ENCODE measurements at regions not wholly inside any gene's neighbourhood (a gene's known extent, or its start where the extent isn't known, plus 50 kb on each side); places are given as distances from the start of the nearest gene placed in this dataset.

DNA sequence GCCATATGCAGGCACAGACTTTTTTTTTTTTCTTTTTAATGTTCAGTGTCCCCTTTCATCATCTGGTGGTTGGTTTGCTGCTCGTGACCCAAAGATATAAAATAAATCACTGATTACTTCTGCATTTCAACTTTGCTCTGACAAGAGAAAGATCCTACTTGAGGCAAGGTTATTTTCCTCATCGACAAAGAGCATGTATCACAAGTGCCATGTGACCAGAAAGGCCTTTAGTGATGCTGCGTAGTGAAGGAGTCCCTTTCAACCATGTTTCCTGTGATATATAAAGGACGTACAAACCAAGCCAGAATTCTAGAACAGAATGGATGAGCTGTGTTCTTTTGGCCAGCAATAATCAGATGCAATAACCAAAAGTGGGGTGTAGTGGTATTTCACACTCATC is 323.4 kb upstream of the PSMD7 start:
- POLR2A ChIA-PET = no interaction called here
- Histone ChIP-seq H3K9me3 (replicated peaks; ENCODE audit: control insufficient read depth, insufficient read depth, low read length) (no peaks in the 10 kb centered on the region), H3K27me3 (replicated peaks in 1 of 2; ENCODE audit: control insufficient read depth in 2 of 2, insufficient read depth in 2 of 2, low read length in 1 of 2) (peaks cover 0 to 1% of the 10 kb centered on the region in 2 experiments; a peak in 1 of 4 replicates), H3K9ac (ENCODE audit: control insufficient read depth, insufficient read depth, low read length) (no peak overlapping the region), H3K36me3 (ENCODE audit: control insufficient read depth in 2 of 2, insufficient read depth in 2 of 2, low read length in 1 of 2) (no peaks in the 10 kb centered on the region), H3K27ac (ENCODE audit: control insufficient read depth, insufficient read depth) (no peak overlapping the region), H2AFZ (ENCODE audit: control insufficient read depth, low read depth, low read length) (no peak overlapping the region), H4K20me1 (ENCODE audit: control insufficient read depth, insufficient read depth) (no peaks in the 10 kb centered on the region), H3K4me3 (no peak overlapping the region), H3K4me2 (ENCODE audit: control insufficient read depth, insufficient read depth) (no peak overlapping the region), H3K79me2 (ENCODE audit: control insufficient read depth, insufficient read depth, low read length) (no peaks in the 10 kb centered on the region), H3K4me1 (ENCODE audit: control insufficient read depth, insufficient read depth, low read length) (no peaks in the 10 kb centered on the region)
- TF ChIP-seq LARP7 (IDR thresholded peaks at IDR 0.05) (no peak), NFYA (IDR thresholded peaks at IDR 0.05; ENCODE audit: borderline replicate concordance, low read depth, low read length) (no peak), MYB (IDR thresholded peaks at IDR 0.05; ENCODE audit: borderline replicate concordance, low read depth, low read length) (no peak), CEBPB (IDR thresholded peaks at IDR 0.05; ENCODE audit: borderline replicate concordance in 1 of 2, low read depth in 2 of 2, low read length in 2 of 2) (no peak), JUND (IDR thresholded peaks at IDR 0.05; ENCODE audit: low read depth, low read length) (no peak), NR2C1 (IDR thresholded peaks at IDR 0.05) (no peak), MYC (IDR thresholded peaks at IDR 0.05; ENCODE audit: insufficient read depth, insufficient read length, insufficient replicate concordance, low read length, severe bottlenecking) (no peak)
- TF ChIP-seq, protein P1, sequence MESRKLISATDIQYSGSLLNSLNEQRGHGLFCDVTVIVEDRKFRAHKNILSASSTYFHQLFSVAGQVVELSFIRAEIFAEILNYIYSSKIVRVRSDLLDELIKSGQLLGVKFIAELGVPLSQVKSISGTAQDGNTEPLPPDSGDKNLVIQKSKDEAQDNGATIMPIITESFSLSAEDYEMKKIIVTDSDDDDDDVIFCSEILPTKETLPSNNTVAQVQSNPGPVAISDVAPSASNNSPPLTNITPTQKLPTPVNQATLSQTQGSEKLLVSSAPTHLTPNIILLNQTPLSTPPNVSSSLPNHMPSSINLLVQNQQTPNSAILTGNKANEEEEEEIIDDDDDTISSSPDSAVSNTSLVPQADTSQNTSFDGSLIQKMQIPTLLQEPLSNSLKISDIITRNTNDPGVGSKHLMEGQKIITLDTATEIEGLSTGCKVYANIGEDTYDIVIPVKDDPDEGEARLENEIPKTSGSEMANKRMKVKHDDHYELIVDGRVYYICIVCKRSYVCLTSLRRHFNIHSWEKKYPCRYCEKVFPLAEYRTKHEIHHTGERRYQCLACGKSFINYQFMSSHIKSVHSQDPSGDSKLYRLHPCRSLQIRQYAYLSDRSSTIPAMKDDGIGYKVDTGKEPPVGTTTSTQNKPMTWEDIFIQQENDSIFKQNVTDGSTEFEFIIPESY (IDR thresholded peaks at IDR 0.05) = no peak
- intact Hi-C loops (cut with micrococcal nuclease; ENCODE audit: unreplicated experiment) (no loop called here), in situ Hi-C loops (cut with MboI) (no loop called here)
- WGBS (ENCODE audit: insufficient coverage, insufficient replicate concordance, low lambda C conversion rate, missing lambda C conversion rate) = 26% methylated on average over 4 of the region's 4 CpGs
- no TSS peak for BruUV-seq (replicated peaks)
- FAIRE-seq (no peak), DNase-seq (ENCODE audit: low read depth, low spot score) (no peak), ATAC-seq (no peak)
- CTCF ChIA-PET = no interaction called here
- SMC1A ChIA-PET (ENCODE audit: uncharacterized antibody, unreplicated experiment) = no interaction called here
- RAD21 ChIA-PET (ENCODE audit: unreplicated experiment) = no interaction called here
